PC-9 (cell line): ENCODE measurements at regions not wholly inside any gene's neighbourhood (a gene's known extent, or its start where the extent isn't known, plus 50 kb on each side); places are given as distances from the start of the nearest gene placed in this dataset.

Experiments
- CTCF ChIP-seq: fragments of 200-600 bp; sonication (generic); conservative IDR thresholded peaks from 2 replicates; pipeline ENCODE4 v1.6.1; 2017; ENCODE audit warnings: mixed run types, antibody characterized with exemption, mild to moderate bottlenecking, moderate library complexity
- EZH2 ChIP-seq: fragments of 200-600 bp; sonication (generic); IDR thresholded peaks from 2 replicates; pipeline ENCODE4 v1.8.0; 2017; ENCODE audit warnings: antibody characterized with exemption, low read depth

- TF ChIP-seq CTCF (no peak), EZH2 (no peak)
These were observed 789.0 kb upstream of the ROBO1 start for GRCh38 chr3:80556763-80557162.
